ENCODE measurements at regions not wholly inside any gene's neighbourhood (a gene's known extent, or its start where the extent isn't known, plus 50 kb on each side); places are given as distances from the start of the nearest gene placed in this dataset.

GRCh38 chr2:204279819-204280218, 265.5 kb upstream of the PARD3B start:
- H3K4me2 ChIP-seq (ENCODE audit: control insufficient read depth, extremely low read depth, insufficient read depth, low read depth, low read length) = no peak overlapping the region
- FAIRE-seq (no peak), DNase-seq (ENCODE audit: low read depth, low spot score) (no peak)
- no peak overlapping the region for H3K4me3 ChIP-seq (ENCODE audit: control insufficient read depth in 2 of 3, extremely low read depth in 1 of 3, insufficient read depth in 2 of 3, low read depth in 1 of 3, low read length in 3 of 3)
- no peak overlapping the region for H2AFZ ChIP-seq (ENCODE audit: control insufficient read depth, low read length)
- no peak overlapping the region for H3K9ac ChIP-seq (ENCODE audit: control insufficient read depth, extremely low read depth, insufficient read depth, low read length)
- H3K4me1 ChIP-seq (ENCODE audit: control insufficient read depth, extremely low read depth, insufficient read depth, low read length) = no peaks in the 10 kb centered on the region
- no peak overlapping the region for H3K27ac ChIP-seq (ENCODE audit: control insufficient read depth, insufficient read depth, low read length)
- no peaks in the 10 kb centered on the region for H3K79me2 ChIP-seq (ENCODE audit: control insufficient read depth, insufficient read depth, low read length)
- H4K20me1 ChIP-seq (ENCODE audit: control insufficient read depth, extremely low read depth, insufficient read depth, low read length) = no peaks in the 10 kb centered on the region
- TF ChIP-seq EZH2 (IDR thresholded peaks at IDR 0.05; ENCODE audit: low read length) = no peak
- no peak for TF ChIP-seq CTCF (optimal IDR thresholded peaks at IDR 0.05 in 1 of 3, IDR thresholded peaks at IDR 0.05 in 1 of 3, conservative IDR thresholded peaks at IDR 0.05 in 1 of 3; ENCODE audit: extremely low read depth in 1 of 3, insufficient read depth in 2 of 3, low read length in 3 of 3)
- no peaks in the 10 kb centered on the region for H3K9me3 ChIP-seq (ENCODE audit: control insufficient read depth, low read depth, low read length)
- H3K9me1 ChIP-seq (ENCODE audit: control insufficient read depth, extremely low read depth, insufficient read depth, low read length) = no peaks in the 10 kb centered on the region
- no peaks in the 10 kb centered on the region for H3K36me3 ChIP-seq (ENCODE audit: control insufficient read depth in 2 of 2, extremely low read depth in 1 of 2, insufficient read depth in 2 of 2, low read length in 2 of 2)
- no peaks in the 10 kb centered on the region for H3K27me3 ChIP-seq (ENCODE audit: control insufficient read depth, extremely low read depth, insufficient read depth, low read length)
- dilution Hi-C loops (cut with MboI; ENCODE audit: extremely low pct_ligation_motif_present, low sequenced_read_pairs) = no loop called here

DNA sequence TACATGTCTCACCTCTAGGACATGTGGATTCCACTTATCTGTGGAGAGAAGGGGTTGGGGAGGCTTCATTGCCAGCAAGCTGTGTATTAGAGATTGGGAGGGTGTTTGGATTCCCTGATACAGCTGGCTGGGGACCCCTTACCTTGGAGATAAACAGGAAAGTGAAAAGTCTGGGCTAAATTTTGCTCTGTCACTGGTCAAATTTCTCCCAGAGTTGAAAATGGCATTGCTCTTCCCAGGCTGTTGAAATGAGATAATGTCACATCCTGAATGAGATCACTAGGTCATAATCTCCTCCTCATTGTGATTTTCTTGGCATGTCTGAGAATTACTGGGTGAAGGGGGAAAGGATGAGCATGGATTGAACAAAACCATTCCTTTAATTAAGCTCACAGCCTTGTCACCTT, 265.0 kb upstream of the PARD3B start:
- TF ChIP-seq CTCF (optimal IDR thresholded peaks at IDR 0.05 in 1 of 3, IDR thresholded peaks at IDR 0.05 in 1 of 3, conservative IDR thresholded peaks at IDR 0.05 in 1 of 3; ENCODE audit: extremely low read depth in 1 of 3, insufficient read depth in 2 of 3, low read length in 3 of 3) = no peak
- no peak for TF ChIP-seq EZH2 (IDR thresholded peaks at IDR 0.05; ENCODE audit: low read length)
- FAIRE-seq (no peak), DNase-seq (ENCODE audit: low read depth, low spot score) (no peak)
- dilution Hi-C loops (cut with MboI; ENCODE audit: extremely low pct_ligation_motif_present, low sequenced_read_pairs) = no loop called here
- Histone ChIP-seq H3K27ac (ENCODE audit: control insufficient read depth, insufficient read depth, low read length) (no peak overlapping the region), H3K4me3 (ENCODE audit: control insufficient read depth in 2 of 3, extremely low read depth in 1 of 3, insufficient read depth in 2 of 3, low read depth in 1 of 3, low read length in 3 of 3) (no peak overlapping the region), H3K9me3 (ENCODE audit: control insufficient read depth, low read depth, low read length) (no peaks in the 10 kb centered on the region), H3K36me3 (ENCODE audit: control insufficient read depth in 2 of 2, extremely low read depth in 1 of 2, insufficient read depth in 2 of 2, low read length in 2 of 2) (no peaks in the 10 kb centered on the region), H4K20me1 (ENCODE audit: control insufficient read depth, extremely low read depth, insufficient read depth, low read length) (no peaks in the 10 kb centered on the region), H3K9ac (ENCODE audit: control insufficient read depth, extremely low read depth, insufficient read depth, low read length) (no peak overlapping the region), H3K9me1 (ENCODE audit: control insufficient read depth, extremely low read depth, insufficient read depth, low read length) (no peaks in the 10 kb centered on the region), H3K4me1 (ENCODE audit: control insufficient read depth, extremely low read depth, insufficient read depth, low read length) (no peaks in the 10 kb centered on the region), H3K4me2 (ENCODE audit: control insufficient read depth, extremely low read depth, insufficient read depth, low read depth, low read length) (no peak overlapping the region), H2AFZ (ENCODE audit: control insufficient read depth, low read length) (no peak overlapping the region), H3K27me3 (ENCODE audit: control insufficient read depth, extremely low read depth, insufficient read depth, low read length) (no peaks in the 10 kb centered on the region), H3K79me2 (ENCODE audit: control insufficient read depth, insufficient read depth, low read length) (no peaks in the 10 kb centered on the region)

Measured in keratinocyte (primary cell).